Muscle layer of duodenum (tissue), 2 donors: ENCODE measurements at regions not wholly inside any gene's neighbourhood (a gene's known extent, or its start where the extent isn't known, plus 50 kb on each side); places are given as distances from the start of the nearest gene placed in this dataset.

Experiments
- H3K27ac ChIP-seq: one replicate; pipeline ENCODE4 v1.7.0; 2013; ENCODE audit warnings: mild to moderate bottlenecking, low read length
- H3K27me3 ChIP-seq: one replicate; pipeline ENCODE4 v1.7.0; 2013; ENCODE audit warnings: low read depth, mild to moderate bottlenecking, control low read depth, low read length
- H3K36me3 ChIP-seq, 2 donors: one replicate each; pipeline ENCODE4 v1.7.0; 2013; ENCODE audit warnings: low read length in 2 of 2, control low read depth in 1 of 2, mild to moderate bottlenecking in 1 of 2; ENCODE audit not compliant: insufficient read depth in 2 of 2, control insufficient read depth in 1 of 2
- H3K4me1 ChIP-seq, 2 donors: one replicate each; pipeline ENCODE4 v1.7.0; 2013; ENCODE audit warnings: low read length in 2 of 2, mild to moderate bottlenecking in 2 of 2, control low read depth in 1 of 2, moderate library complexity in 1 of 2; ENCODE audit not compliant: insufficient read depth in 2 of 2, control insufficient read depth in 1 of 2
- H3K4me3 ChIP-seq, 2 donors: one replicate each; pipeline ENCODE4 v1.7.0; 2013; ENCODE audit warnings: low read length in 2 of 2, low read depth in 1 of 2, mild to moderate bottlenecking in 1 of 2
- H3K9me3 ChIP-seq, 2 donors: one replicate each; pipeline ENCODE4 v1.7.0; 2013; ENCODE audit warnings: low read length in 2 of 2, control low read depth in 1 of 2, mild to moderate bottlenecking in 1 of 2; ENCODE audit not compliant: control insufficient read depth in 1 of 2
- donor health status: healthy.

DNA sequence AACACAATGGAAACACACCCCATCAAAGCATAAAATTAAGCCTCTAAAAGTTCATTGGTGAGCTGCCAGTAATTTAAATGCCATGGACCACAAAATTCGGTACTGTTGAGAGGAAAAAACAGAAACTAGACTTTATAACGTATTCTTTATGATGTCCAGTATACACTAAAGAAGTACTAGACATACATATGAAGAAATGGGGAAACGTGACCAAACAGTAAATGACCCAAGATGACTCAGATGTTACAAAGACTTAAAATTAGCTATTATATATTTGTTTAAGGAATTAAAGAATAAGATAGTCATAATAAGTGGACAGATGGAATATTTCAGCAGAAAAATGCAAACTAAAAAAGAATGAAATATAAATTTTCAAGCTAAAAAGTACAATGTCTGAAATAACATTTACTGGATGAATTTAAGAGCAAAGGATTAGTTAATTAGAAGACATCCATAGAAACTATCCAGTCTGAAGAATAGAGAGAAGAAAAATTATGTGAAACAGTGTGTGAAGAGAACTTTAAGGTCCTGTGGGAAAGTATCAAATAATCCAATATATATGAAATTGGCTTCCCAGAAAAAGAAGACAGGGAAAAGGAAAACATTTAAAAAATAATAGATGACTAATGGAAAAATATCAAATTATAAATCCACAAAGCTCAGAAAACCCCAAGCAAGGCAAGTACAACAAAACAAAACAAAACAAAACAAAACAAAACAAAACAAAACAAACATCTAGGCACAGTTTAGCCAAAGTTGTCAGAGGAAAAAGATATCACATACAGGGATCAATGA is 69.4 kb downstream of the SAMD9 start:
- Histone ChIP-seq H3K4me1 (no peaks in the 10 kb centered on the region), H3K4me3 (no peak overlapping the region), H3K27me3 (no peaks in the 10 kb centered on the region), H3K9me3 (no peaks in the 10 kb centered on the region), H3K27ac (no peak overlapping the region), H3K36me3 (no peaks in the 10 kb centered on the region)

DNA sequence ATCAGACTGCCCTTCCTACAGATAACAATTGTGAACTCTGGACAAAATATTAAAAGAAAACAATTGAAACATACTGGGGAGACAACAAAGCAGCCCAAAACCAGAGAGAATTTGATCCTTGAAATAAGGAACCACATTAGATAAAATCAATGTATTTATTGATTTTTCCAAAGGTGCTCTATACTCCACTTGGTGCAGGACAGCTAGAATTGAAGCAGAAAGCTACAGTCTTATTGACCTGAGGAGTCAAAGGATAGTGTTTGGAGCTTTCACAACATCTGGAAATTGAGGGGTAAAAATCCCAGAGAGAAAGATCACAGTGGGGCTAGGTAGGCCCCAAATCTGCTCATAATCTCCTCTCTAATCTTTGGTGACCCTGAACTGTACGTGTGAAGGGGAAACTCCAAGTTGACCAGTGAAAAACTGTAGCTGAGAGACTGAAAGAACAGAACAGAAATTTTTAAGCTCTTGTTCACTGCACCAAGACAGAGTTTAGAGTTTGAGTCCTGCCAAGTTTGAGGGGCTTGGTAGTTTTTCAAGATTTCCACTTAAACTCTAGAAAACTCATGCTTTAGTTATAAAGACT is 70.2 kb downstream of the SAMD9 start:
- H3K4me3 ChIP-seq: no peak overlapping the region
- no peaks in the 10 kb centered on the region for H3K9me3 ChIP-seq
- no peaks in the 10 kb centered on the region for H3K27me3 ChIP-seq
- no peak overlapping the region for H3K27ac ChIP-seq
- no peaks in the 10 kb centered on the region for H3K36me3 ChIP-seq
- no peaks in the 10 kb centered on the region for H3K4me1 ChIP-seq

DNA sequence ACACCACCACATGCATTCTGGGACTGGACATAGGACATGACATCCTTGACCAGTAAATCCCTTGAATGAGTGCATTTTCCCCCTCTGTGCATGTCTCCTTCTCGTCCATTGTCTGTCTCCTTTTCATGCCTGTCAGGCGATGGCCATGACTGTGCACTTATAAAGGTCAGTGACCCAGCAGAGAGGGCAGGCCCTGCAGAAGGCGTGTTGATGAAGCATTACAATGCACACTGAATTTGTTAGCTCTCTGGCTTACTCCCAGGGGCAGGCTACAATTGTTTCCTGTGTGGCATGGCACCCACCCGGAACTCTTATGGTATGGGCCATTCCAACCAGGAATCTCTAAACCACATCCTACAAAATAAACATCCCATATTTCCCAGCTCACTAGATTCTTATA is 71.1 kb downstream of the SAMD9 start:
- no peak overlapping the region for H3K27ac ChIP-seq

DNA sequence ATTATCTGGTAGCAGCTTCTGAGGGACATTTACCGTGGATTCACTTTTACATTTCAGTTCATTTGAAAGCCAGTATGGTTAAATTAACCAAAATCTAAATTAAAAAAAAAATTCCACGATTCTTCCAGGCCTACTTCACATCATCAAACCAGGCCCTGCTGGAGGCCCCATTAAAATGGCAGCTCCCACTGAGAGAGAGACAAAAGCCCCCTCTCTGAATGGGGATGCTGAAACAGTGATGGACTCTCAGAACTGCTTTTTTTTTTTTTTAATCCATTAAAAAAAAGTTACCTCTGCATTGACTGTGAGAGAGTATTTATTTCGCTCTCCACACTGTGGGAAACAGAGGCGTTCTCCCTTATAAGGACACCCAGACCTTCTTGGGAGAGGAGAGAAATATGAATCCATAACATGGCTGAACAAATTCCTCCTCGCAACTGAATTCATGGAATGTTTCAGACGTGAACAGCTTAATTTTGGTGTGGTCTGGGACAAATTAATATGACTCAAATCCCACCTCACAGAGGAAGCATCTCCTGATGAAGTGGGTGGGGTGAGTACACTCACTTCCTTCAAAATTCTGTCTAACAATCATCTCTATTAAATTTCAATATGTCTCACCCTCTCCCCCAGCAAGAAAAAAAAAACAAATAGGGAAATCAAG is 73.5 kb downstream of the SAMD9 start:
- no peaks in the 10 kb centered on the region for H3K27me3 ChIP-seq
- no peak overlapping the region for H3K4me3 ChIP-seq
- no peaks in the 10 kb centered on the region for H3K36me3 ChIP-seq
- no peaks in the 10 kb centered on the region for H3K9me3 ChIP-seq
- no peaks in the 10 kb centered on the region for H3K4me1 ChIP-seq
- no peak overlapping the region for H3K27ac ChIP-seq

More for the DNA sequence above, 71.1 kb downstream of the SAMD9 start:
- H3K27me3 ChIP-seq: no peaks in the 10 kb centered on the region
- H3K4me1 ChIP-seq: no peaks in the 10 kb centered on the region
- no peaks in the 10 kb centered on the region for H3K9me3 ChIP-seq
- H3K36me3 ChIP-seq: no peaks in the 10 kb centered on the region
- H3K4me3 ChIP-seq: no peak overlapping the region

DNA sequence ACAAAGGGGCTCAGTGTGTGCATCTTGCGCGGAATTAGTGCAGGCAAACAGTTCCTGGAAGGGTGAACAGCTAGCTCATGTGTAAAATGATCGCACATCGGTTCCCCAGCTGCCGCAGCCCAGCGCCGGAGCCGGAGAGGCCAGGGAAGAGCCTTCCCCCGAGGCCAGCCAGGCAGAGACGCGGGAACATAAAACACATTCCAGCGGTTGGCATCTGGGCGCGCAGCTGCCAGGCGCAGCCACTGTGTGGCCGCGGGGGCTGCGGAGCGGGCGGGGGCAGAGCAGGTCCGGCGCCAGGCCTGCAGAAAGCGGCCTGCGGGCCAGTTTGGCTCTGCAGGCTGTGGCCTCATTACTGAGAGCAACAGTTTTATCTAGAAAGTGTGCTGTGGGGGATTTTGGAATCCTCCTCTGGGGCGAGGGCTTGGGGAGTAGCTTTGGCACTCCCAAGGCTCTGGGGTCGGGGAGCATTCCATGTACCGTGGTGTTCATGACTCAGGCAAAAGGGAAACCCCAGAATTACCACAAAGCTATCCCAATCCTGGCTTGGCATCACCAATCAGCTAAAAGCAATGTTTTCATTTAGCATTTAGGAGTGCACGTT is 74.3 kb downstream of the SAMD9 start:
- Histone ChIP-seq H3K36me3 (no peaks in the 10 kb centered on the region), H3K9me3 (no peaks in the 10 kb centered on the region), H3K4me1 (no peaks in the 10 kb centered on the region), H3K4me3 (peak overlapping the region in 1 of 2 donors; percentile 48), H3K27ac (no peak overlapping the region), H3K27me3 (no peaks in the 10 kb centered on the region)

DNA sequence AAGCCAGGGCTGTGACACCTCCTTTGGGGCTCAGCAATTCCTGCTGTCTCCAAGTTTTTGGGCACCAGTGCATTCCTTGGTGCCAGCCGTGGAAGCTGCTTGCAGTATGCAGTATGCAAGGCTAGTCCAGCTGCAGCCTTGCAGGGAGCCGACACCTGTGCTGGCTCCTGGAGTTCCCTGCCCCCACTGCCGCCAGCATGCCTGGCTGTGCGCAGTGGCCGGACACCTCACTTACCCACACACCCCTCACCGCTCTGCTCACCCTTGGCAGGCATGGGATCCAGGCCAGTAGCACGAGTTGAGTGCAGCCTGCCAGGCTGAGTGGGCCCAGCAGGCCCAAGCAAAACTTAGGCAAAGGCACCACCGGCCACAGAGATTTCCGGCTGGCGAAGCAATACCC is 77.4 kb downstream of the SAMD9 start:
- no peak overlapping the region for H3K4me3 ChIP-seq

DNA sequence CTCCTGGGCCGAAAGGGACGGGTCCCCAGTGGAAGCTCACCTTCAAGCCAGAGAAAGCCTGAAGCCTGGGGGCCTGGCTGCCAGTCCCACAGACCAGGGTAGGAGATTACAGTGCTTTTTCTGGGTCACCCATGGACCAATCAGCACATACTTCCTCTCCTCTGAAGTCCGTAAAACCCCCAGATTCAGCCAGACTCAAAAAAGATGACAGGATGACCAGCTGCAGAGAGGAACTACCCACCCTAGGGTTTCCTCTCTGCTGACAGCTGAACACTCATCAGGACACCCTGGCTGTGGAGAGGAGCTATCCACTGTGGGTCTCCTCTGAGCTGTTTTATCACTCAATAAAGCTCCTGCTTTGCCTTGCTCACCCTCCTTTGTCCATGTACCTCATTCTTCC is 78.0 kb downstream of the SAMD9 start:
- Histone ChIP-seq H3K4me3 (no peak overlapping the region), H3K27me3 (no peaks in the 10 kb centered on the region), H3K4me1 (no peaks in the 10 kb centered on the region), H3K9me3 (no peaks in the 10 kb centered on the region), H3K27ac (no peak overlapping the region), H3K36me3 (no peaks in the 10 kb centered on the region)

More for the DNA sequence above, 77.4 kb downstream of the SAMD9 start:
- H3K4me1 ChIP-seq: no peaks in the 10 kb centered on the region
- H3K9me3 ChIP-seq: no peaks in the 10 kb centered on the region
- H3K36me3 ChIP-seq: no peaks in the 10 kb centered on the region
- H3K27me3 ChIP-seq: no peaks in the 10 kb centered on the region
- no peak overlapping the region for H3K27ac ChIP-seq

DNA sequence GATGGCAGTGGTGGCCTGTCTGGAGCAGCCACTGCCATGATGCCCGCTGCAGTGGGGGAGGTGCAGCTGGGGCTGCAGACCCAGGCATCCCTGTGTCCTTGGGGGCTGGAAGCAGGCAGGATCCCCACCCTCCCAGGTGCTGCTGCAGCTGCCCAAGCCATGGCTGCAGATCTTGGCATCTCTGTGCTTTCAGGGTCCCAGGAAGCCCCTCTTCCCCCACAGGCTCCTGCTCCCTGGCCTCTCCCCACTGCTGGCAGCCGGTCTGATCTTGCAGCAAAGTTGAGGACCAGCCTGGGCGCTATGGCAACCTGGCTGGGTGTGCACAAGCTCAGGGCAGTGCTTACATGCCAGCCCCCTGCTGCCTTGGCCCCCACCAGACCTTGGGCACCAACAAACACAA is 78.5 kb downstream of the SAMD9 start:
- H3K27me3 ChIP-seq: no peaks in the 10 kb centered on the region
- no peak overlapping the region for H3K4me3 ChIP-seq
- no peaks in the 10 kb centered on the region for H3K4me1 ChIP-seq
- no peaks in the 10 kb centered on the region for H3K36me3 ChIP-seq
- H3K27ac ChIP-seq: no peak overlapping the region
- H3K9me3 ChIP-seq: no peaks in the 10 kb centered on the region

DNA sequence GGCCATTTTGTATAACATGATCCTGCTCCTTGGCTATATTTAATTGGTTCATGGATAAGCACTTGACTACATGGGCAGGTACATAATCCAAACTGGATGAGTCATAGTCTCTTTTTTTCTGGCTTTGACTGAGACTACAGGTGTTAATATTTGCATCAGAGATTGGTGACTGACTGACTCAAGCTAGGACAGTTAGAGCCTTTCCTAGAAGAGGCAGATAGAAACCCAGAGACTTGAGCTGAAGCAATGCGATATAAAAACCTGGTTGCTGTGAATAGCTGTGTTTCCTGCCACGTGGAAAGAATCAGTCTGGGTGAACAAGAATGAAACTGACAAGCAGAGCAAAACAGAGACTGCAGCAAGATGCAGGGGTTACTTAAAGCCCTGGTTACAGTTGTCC is 81.0 kb downstream of the SAMD9 start:
- no peaks in the 10 kb centered on the region for H3K27me3 ChIP-seq
- no peaks in the 10 kb centered on the region for H3K36me3 ChIP-seq
- H3K27ac ChIP-seq: no peak overlapping the region
- peaks cover 0 to 2% of the 10 kb centered on the region in 2 donors for H3K9me3 ChIP-seq
- no peak overlapping the region for H3K4me3 ChIP-seq
- H3K4me1 ChIP-seq: no peaks in the 10 kb centered on the region

DNA sequence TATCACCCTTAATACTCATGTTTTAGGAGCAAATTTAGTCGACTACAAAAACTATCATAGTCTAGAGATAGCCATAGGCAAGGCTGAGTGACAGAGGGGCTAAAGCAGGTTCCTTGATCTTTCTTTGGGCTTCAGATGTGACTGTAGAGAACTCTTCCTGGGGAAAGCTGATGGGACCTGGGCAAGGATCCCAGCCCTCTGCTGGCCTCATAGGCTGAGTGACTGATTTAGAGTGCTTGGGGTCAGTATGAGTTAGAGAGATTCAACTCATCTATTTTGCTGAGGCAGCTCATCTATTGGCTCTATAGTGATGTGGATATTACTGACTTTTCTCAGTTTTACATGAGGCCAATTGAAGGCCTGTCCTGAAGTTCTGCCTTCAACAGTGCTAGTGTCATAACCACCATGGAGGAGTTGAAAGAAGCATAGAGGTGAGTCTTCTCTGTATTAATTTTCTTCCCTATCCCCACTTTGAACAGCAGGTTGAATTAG is 81.6 kb downstream of the SAMD9 start:
- H3K4me3 ChIP-seq: no peak overlapping the region
- H3K27ac ChIP-seq: no peak overlapping the region
- no peaks in the 10 kb centered on the region for H3K4me1 ChIP-seq
- no peaks in the 10 kb centered on the region for H3K27me3 ChIP-seq
- H3K36me3 ChIP-seq: no peaks in the 10 kb centered on the region
- H3K9me3 ChIP-seq: peaks cover 0 to 2% of the 10 kb centered on the region in 2 donors

DNA sequence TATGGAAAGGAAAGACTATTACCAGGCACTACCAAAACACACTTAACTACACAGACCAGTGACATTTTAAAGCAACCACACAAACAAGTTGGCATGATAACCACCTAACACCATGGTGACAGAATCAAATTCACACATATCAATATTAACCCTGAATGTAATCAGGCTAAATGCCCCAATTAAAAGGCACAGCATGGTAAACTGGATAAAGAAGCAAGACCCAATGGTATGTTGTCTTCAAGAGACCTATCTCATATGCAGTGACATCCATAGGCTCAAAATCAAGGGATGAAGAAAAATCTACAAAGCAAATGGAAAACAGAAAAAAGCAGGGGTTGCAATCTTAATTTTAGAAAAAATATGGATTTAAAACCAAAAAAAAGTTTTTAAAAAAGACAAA is 86.0 kb downstream of the SAMD9 start:
- no peaks in the 10 kb centered on the region for H3K4me1 ChIP-seq
- H3K4me3 ChIP-seq: no peak overlapping the region
- no peak overlapping the region for H3K27ac ChIP-seq
- peaks cover 0 to 2% of the 10 kb centered on the region in 2 donors for H3K9me3 ChIP-seq
- H3K36me3 ChIP-seq: no peaks in the 10 kb centered on the region
- no peaks in the 10 kb centered on the region for H3K27me3 ChIP-seq
